ENCODE measurements at regions not wholly inside any gene's neighbourhood (a gene's known extent, or its start where the extent isn't known, plus 50 kb on each side); places are given as distances from the start of the nearest gene placed in this dataset.

DNA sequence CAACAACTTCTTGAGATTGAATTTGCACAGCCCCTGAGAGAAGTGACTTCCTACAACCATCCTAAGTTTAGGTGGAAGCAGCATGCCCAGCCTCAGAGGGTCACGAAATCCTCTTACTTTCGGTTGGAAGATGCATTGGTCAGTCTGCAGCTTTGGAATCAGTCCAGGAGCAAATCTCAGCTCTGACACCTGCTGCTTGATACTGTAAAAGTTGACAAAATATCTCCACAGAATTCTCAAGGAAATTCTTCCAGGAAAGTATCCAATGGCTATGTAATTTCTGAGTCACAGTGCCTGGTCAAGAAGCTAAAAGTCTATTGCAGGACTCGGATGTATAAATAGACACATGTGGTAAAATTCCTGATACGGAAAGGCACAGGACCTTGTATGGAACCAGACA, 414.5 kb upstream of the GYPC start:
- Histone ChIP-seq H3K9me2 (replicated peaks; ENCODE audit: low read depth, low read length) (no peaks in the 10 kb centered on the region), H3K27me3 (ENCODE audit: insufficient read depth, low read length, poor library complexity, severe bottlenecking) (no peaks in the 10 kb centered on the region), H3K4me1 (ENCODE audit: insufficient read depth, low read length, poor library complexity, severe bottlenecking) (no peaks in the 10 kb centered on the region), H3F3A (ENCODE audit: low read depth) (no peaks in the 10 kb centered on the region), H3K4me3 (ENCODE audit: low read length, poor library complexity, severe bottlenecking) (no peak overlapping the region), H3K36me3 (ENCODE audit: insufficient read depth, low read length) (no peaks in the 10 kb centered on the region), H3K79me2 (ENCODE audit: insufficient read depth, low read length) (no peaks in the 10 kb centered on the region), H4K20me1 (ENCODE audit: insufficient read depth, low read length, poor library complexity, severe bottlenecking) (no peaks in the 10 kb centered on the region), H2AFZ (ENCODE audit: low read length) (no peak overlapping the region), H3K9ac (ENCODE audit: low read depth, low read length, poor library complexity, severe bottlenecking) (no peak overlapping the region), H3K9me3 (ENCODE audit: insufficient read depth, low read depth, low read length) (no peaks in the 10 kb centered on the region), H3K4me2 (ENCODE audit: low read depth, low read length, poor library complexity, severe bottlenecking) (no peak overlapping the region)
- TF ChIP-seq, protein P1, sequence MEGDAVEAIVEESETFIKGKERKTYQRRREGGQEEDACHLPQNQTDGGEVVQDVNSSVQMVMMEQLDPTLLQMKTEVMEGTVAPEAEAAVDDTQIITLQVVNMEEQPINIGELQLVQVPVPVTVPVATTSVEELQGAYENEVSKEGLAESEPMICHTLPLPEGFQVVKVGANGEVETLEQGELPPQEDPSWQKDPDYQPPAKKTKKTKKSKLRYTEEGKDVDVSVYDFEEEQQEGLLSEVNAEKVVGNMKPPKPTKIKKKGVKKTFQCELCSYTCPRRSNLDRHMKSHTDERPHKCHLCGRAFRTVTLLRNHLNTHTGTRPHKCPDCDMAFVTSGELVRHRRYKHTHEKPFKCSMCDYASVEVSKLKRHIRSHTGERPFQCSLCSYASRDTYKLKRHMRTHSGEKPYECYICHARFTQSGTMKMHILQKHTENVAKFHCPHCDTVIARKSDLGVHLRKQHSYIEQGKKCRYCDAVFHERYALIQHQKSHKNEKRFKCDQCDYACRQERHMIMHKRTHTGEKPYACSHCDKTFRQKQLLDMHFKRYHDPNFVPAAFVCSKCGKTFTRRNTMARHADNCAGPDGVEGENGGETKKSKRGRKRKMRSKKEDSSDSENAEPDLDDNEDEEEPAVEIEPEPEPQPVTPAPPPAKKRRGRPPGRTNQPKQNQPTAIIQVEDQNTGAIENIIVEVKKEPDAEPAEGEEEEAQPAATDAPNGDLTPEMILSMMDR (conservative IDR thresholded peaks at IDR 0.05; ENCODE audit: low read length): no peak
- no peak for TF ChIP-seq EZH2phosphoT487 (IDR thresholded peaks at IDR 0.05; ENCODE audit: borderline replicate concordance)

- Histone ChIP-seq H4K20me1 (ENCODE audit: insufficient read depth, low read length, poor library complexity, severe bottlenecking) (no peaks in the 10 kb centered on the region), H3K9ac (ENCODE audit: low read depth, low read length, poor library complexity, severe bottlenecking) (no peak overlapping the region), H3K4me1 (ENCODE audit: insufficient read depth, low read length, poor library complexity, severe bottlenecking) (no peaks in the 10 kb centered on the region), H3K4me3 (ENCODE audit: low read length, poor library complexity, severe bottlenecking) (no peak overlapping the region), H3K9me2 (replicated peaks; ENCODE audit: low read depth, low read length) (no peaks in the 10 kb centered on the region), H3K4me2 (ENCODE audit: low read depth, low read length, poor library complexity, severe bottlenecking) (no peak overlapping the region), H3K27me3 (ENCODE audit: insufficient read depth, low read length, poor library complexity, severe bottlenecking) (no peaks in the 10 kb centered on the region), H3K36me3 (ENCODE audit: insufficient read depth, low read length) (no peaks in the 10 kb centered on the region), H2AFZ (ENCODE audit: low read length) (no peak overlapping the region), H3K9me3 (ENCODE audit: insufficient read depth, low read depth, low read length) (no peaks in the 10 kb centered on the region), H3K79me2 (ENCODE audit: insufficient read depth, low read length) (no peaks in the 10 kb centered on the region), H3F3A (ENCODE audit: low read depth) (no peaks in the 10 kb centered on the region)
- no peak for TF ChIP-seq EZH2phosphoT487 (IDR thresholded peaks at IDR 0.05; ENCODE audit: borderline replicate concordance)
- TF ChIP-seq, protein P1 (conservative IDR thresholded peaks at IDR 0.05; ENCODE audit: low read length): peak; percentile 61
Measured at GRCh38 chr2:126244937-126245336, 411.0 kb upstream of the GYPC start.

GRCh38 chr2:126253669-126254068, 402.3 kb upstream of the GYPC start:
- H4K20me1 ChIP-seq (ENCODE audit: insufficient read depth, low read length, poor library complexity, severe bottlenecking): no peaks in the 10 kb centered on the region
- no peak overlapping the region for H3K4me3 ChIP-seq (ENCODE audit: low read length, poor library complexity, severe bottlenecking)
- no peaks in the 10 kb centered on the region for H3K9me2 ChIP-seq (replicated peaks; ENCODE audit: low read depth, low read length)
- H3K9me3 ChIP-seq (ENCODE audit: insufficient read depth, low read depth, low read length): no peaks in the 10 kb centered on the region
- no peaks in the 10 kb centered on the region for H3F3A ChIP-seq (ENCODE audit: low read depth)
- H2AFZ ChIP-seq (ENCODE audit: low read length): no peak overlapping the region
- H3K27me3 ChIP-seq (ENCODE audit: insufficient read depth, low read length, poor library complexity, severe bottlenecking): no peaks in the 10 kb centered on the region
- no peak overlapping the region for H3K9ac ChIP-seq (ENCODE audit: low read depth, low read length, poor library complexity, severe bottlenecking)
- no peaks in the 10 kb centered on the region for H3K79me2 ChIP-seq (ENCODE audit: insufficient read depth, low read length)
- TF ChIP-seq, protein P1 (conservative IDR thresholded peaks at IDR 0.05; ENCODE audit: low read length): no peak
- no peak for TF ChIP-seq EZH2phosphoT487 (IDR thresholded peaks at IDR 0.05; ENCODE audit: borderline replicate concordance)
- no peaks in the 10 kb centered on the region for H3K36me3 ChIP-seq (ENCODE audit: insufficient read depth, low read length)
- no peaks in the 10 kb centered on the region for H3K4me1 ChIP-seq (ENCODE audit: insufficient read depth, low read length, poor library complexity, severe bottlenecking)
- H3K4me2 ChIP-seq (ENCODE audit: low read depth, low read length, poor library complexity, severe bottlenecking): no peak overlapping the region

All from Loucy (cell line).